GM23338 (cell line): ENCODE measurements at regions not wholly inside any gene's neighbourhood (a gene's known extent, or its start where the extent isn't known, plus 50 kb on each side); places are given as distances from the start of the nearest gene placed in this dataset.
"Not testable (repeated sequence)": the region's sequence is repeated elsewhere in the genome, so short reads cannot be mapped to it uniquely, and the experiment has no call there.

Source experiments
- ATAC-seq: fragments of 200-7000 bp; cut with Tn5 transposase; 3 replicates; pipeline ENCODE4 v1.9.1; 2020
- DNase-seq: peaks from one replicate; pipeline ENCODE4 v3.0.0-alpha.2; 2015; ENCODE audit warnings: low spot score
- H2AFZ ChIP-seq: fragments of 200-600 bp; sonication (generic); 2 replicates; pipeline ENCODE4 v1.8.0; 2016; ENCODE audit warnings: antibody characterized with exemption, mild to moderate bottlenecking, moderate library complexity
- H3F3A ChIP-seq: fragments of 200-600 bp; sonication (generic); replicated peaks from 2 replicates; pipeline ENCODE4 v1.8.0; 2017; ENCODE audit warnings: antibody characterized with exemption, mixed run types, low read depth
- H3K27ac ChIP-seq: fragments of 200-600 bp; sonication (generic); 2 replicates; pipeline ENCODE4 v1.6.1; 2016; ENCODE audit warnings: low read depth
- H3K27me3 ChIP-seq: fragments of 200-600 bp; sonication (generic); 2 replicates; pipeline ENCODE4 v1.8.0; 2016; ENCODE audit warnings: mild to moderate bottlenecking, mixed run types, moderate library complexity; ENCODE audit not compliant: insufficient read depth
- H3K36me3 ChIP-seq: fragments of 200-600 bp; sonication (generic); 2 replicates; pipeline ENCODE4 v1.8.0; 2016; ENCODE audit warnings: mild to moderate bottlenecking; ENCODE audit not compliant: insufficient read depth
- H3K4me1 ChIP-seq: fragments of 200-600 bp; sonication (generic); 2 replicates; pipeline ENCODE4 v1.8.0; 2016; ENCODE audit warnings: mild to moderate bottlenecking, moderate library complexity; ENCODE audit not compliant: insufficient read depth
- H3K4me2 ChIP-seq: fragments of 200-600 bp; sonication (generic); 2 replicates; pipeline ENCODE4 v1.7.1; 2017; ENCODE audit warnings: mixed run types
- H3K4me3 ChIP-seq: fragments of 200-600 bp; sonication (generic); 2 replicates; pipeline ENCODE4 v1.6.1; 2016; ENCODE audit warnings: mixed run types
- H3K79me2 ChIP-seq: fragments of 200-600 bp; sonication (generic); replicated peaks from 2 replicates; pipeline ENCODE4 v1.8.0; 2017; ENCODE audit warnings: mild to moderate bottlenecking; ENCODE audit not compliant: insufficient read depth
- H3K9me2 ChIP-seq: fragments of 200-600 bp; sonication (generic); 2 replicates; pipeline ENCODE4 v1.8.0; 2017; ENCODE audit not compliant: insufficient read depth
- H4K20me1 ChIP-seq: fragments of 200-600 bp; sonication (generic); replicated peaks from 2 replicates; pipeline ENCODE4 v1.8.0; 2017; ENCODE audit warnings: mild to moderate bottlenecking; ENCODE audit not compliant: insufficient read depth
- H3K27ac Mint-ChIP-seq: 2 replicates; pipeline ENCODE4 v1.8.0; 2020; ENCODE audit warnings: inconsistent platforms, mild to moderate bottlenecking, moderate library complexity, mixed read lengths
- H3K27me3 Mint-ChIP-seq: 3 replicates; pipeline ENCODE4 v1.8.0; 2022; ENCODE audit warnings: low read depth, mild to moderate bottlenecking, moderate library complexity, mixed read lengths, inconsistent platforms; ENCODE audit not compliant: insufficient read depth, poor library complexity
- H3K36me3 Mint-ChIP-seq: 3 replicates; pipeline ENCODE4 v1.8.0; 2021; ENCODE audit warnings: low read depth, mild to moderate bottlenecking, inconsistent platforms, moderate library complexity, mixed read lengths
- H3K4me1 Mint-ChIP-seq: 3 replicates; pipeline ENCODE4 v1.8.0; 2020; ENCODE audit warnings: mild to moderate bottlenecking, inconsistent platforms, mixed read lengths
- H3K4me3 Mint-ChIP-seq: 3 replicates; pipeline ENCODE4 v1.8.0; 2021; ENCODE audit warnings: moderate library complexity, mild to moderate bottlenecking, inconsistent platforms, mixed read lengths
- H3K9me3 Mint-ChIP-seq: 3 replicates; pipeline ENCODE4 v1.8.0; 2020; ENCODE audit warnings: moderate library complexity, mild to moderate bottlenecking, inconsistent platforms, mixed read lengths
- CREB1 ChIP-seq: fragments of 250-450 bp; sonication (Bioruptor Pico); IDR thresholded peaks from 2 replicates; pipeline ENCODE4 v1.5.0; 2020; ENCODE audit warnings: low read depth, mild to moderate bottlenecking, moderate library complexity
- CTCF ChIP-seq, 2 experiments: fragments of 200-600 bp in 1 of 2; sonication (generic) in 1 of 2; conservative IDR thresholded peaks; 2 replicates each; pipeline versions ENCODE4 v1.5.1 to v1.6.1; 2016 to 2017; ENCODE audit warnings: antibody characterized with exemption in 2 of 2, low read depth in 2 of 2, mild to moderate bottlenecking in 2 of 2, moderate library complexity in 1 of 2
- EZH2 ChIP-seq: fragments of 200-600 bp; sonication (generic); IDR thresholded peaks from one replicate; pipeline ENCODE4 v1.8.0; 2017; ENCODE audit warnings: antibody characterized with exemption, mild to moderate bottlenecking, low read depth; ENCODE audit not compliant: unreplicated experiment
- JUNB ChIP-seq: IDR thresholded peaks from one replicate; pipeline ENCODE4 v1.6.1; 2016; ENCODE audit warnings: antibody characterized with exemption; ENCODE audit not compliant: unreplicated experiment
- NANOG ChIP-seq: IDR thresholded peaks from 2 replicates; pipeline ENCODE4 v1.6.1; 2016; ENCODE audit warnings: antibody characterized with exemption, borderline replicate concordance
- POLR2AphosphoS5 ChIP-seq: IDR thresholded peaks from 2 replicates; pipeline ENCODE4 v1.6.1; 2016; ENCODE audit warnings: antibody characterized with exemption, low read depth
- STAT1 ChIP-seq: IDR thresholded peaks from one replicate; pipeline ENCODE4 v1.6.1; 2016; ENCODE audit warnings: antibody characterized with exemption; ENCODE audit not compliant: unreplicated experiment
- ZNF114 ChIP-seq: fragments of 250-450 bp; sonication (Bioruptor Pico); IDR thresholded peaks from 2 replicates; pipeline ENCODE4 v1.5.0; 2020; ENCODE audit warnings: mild to moderate bottlenecking, moderate library complexity
- TF ChIP-seq, protein P1 (sequence below): IDR thresholded peaks from 2 replicates; pipeline ENCODE4 v1.6.1; 2016; ENCODE audit warnings: antibody characterized with exemption

- DNase-seq (no peak), ATAC-seq (no peak)
- no peak overlapping the region for H3K4me2 ChIP-seq
- no peak overlapping the region for H3K27ac ChIP-seq
- no peak overlapping the region for H3K4me3 ChIP-seq
- H3K27me3 Mint-ChIP-seq = peaks cover 6% of the 10 kb centered on the region
- H3K36me3 ChIP-seq = no peaks in the 10 kb centered on the region
- no peaks in the 10 kb centered on the region for H4K20me1 ChIP-seq
- H3K4me3 Mint-ChIP-seq = no peak overlapping the region
- peaks cover 5% of the 10 kb centered on the region; the same call in 1 of the 3 replicates for H3K36me3 Mint-ChIP-seq
- H3K4me1 ChIP-seq = no peaks in the 10 kb centered on the region; the same call in 1 of the 2 replicates
- 0 out of 2 replicates have a peak overlapping the region, but pooled peaks have one; percentile 19 for H2AFZ ChIP-seq
- H3K9me3 Mint-ChIP-seq = peaks cover 9% of the 10 kb centered on the region; the same call in 2 of the 3 replicates
- no peaks in the 10 kb centered on the region for H3K79me2 ChIP-seq
- TF ChIP-seq, protein P1, sequence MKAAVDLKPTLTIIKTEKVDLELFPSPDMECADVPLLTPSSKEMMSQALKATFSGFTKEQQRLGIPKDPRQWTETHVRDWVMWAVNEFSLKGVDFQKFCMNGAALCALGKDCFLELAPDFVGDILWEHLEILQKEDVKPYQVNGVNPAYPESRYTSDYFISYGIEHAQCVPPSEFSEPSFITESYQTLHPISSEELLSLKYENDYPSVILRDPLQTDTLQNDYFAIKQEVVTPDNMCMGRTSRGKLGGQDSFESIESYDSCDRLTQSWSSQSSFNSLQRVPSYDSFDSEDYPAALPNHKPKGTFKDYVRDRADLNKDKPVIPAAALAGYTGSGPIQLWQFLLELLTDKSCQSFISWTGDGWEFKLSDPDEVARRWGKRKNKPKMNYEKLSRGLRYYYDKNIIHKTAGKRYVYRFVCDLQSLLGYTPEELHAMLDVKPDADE = no peak
- no peak for TF ChIP-seq ZNF114 (CRISPR knock-in tag)
- TF ChIP-seq NANOG = no peak
- TF ChIP-seq JUNB = no peak
- TF ChIP-seq CREB1 (CRISPR knock-in tag) = no peak
- no peak overlapping the region for H3K27ac Mint-ChIP-seq
- H3K4me1 Mint-ChIP-seq = peaks cover 5% of the 10 kb centered on the region
- no peaks in the 10 kb centered on the region for H3K9me2 ChIP-seq
- H3F3A ChIP-seq = no peaks in the 10 kb centered on the region
- H3K27me3 ChIP-seq = no peaks in the 10 kb centered on the region
These were observed 198.1 kb upstream of the ATP10A start for GRCh38 chr15:26061248-26061647.

GRCh38 chr15:26056766-26057165 lies 193.6 kb upstream of the ATP10A start:
- not testable (repeated sequence) for DNase-seq, H2AFZ ChIP-seq, H3K4me3 ChIP-seq, H3K27ac Mint-ChIP-seq, H3K4me3 Mint-ChIP-seq, H3K4me2 ChIP-seq, H3K27ac ChIP-seq, H3K9me3 Mint-ChIP-seq, H3K79me2 ChIP-seq, H4K20me1 ChIP-seq, H3K4me1 ChIP-seq, H3K9me2 ChIP-seq, H3K36me3 ChIP-seq, ATAC-seq, H3K4me1 Mint-ChIP-seq, H3F3A ChIP-seq, H3K27me3 ChIP-seq, H3K27me3 Mint-ChIP-seq, H3K36me3 Mint-ChIP-seq

DNA sequence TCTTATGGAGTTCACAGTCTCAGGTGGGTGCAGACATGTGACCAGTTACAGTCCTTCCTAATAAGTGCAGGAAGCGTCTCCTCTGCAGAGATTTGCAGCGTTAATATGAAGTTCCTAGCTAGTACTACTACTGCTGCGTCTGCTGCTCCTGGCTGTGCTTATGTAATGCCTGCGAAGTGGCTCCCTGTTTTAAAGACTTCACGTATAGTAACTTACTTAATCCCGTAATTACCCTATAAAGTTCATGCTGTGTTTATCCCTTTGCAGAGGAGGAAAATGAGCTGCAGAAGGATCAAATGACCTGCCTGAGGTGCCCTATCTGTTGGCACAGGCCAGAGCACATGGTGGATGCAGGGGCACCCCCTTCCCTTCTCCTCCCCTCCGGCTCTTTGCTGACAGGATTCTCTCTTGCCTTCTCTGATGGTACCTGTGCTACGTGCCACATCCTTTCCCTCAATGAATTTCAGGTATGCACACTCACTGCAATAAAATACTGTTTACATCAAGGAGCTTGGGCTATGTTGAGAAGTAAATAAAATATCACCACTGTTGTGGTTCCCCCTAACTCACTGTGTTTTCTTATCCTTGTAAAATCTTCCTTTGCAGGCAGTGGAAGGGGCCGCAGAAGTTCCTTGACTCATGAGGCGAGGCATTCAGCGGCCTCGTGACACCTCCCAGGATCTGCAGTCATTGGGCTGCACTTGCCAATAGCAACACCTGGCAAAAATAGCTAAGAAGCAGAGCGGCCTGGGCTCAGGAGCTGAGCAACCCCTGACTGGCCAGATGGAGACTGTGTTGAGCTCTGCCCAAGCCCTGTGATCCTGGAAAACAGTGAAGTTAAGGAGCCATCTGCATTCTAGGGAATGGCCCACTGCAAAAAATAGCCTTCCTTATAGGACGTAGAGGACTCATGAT lies 188.9 kb upstream of the ATP10A start:
- H3K27me3 ChIP-seq = no peaks in the 10 kb centered on the region
- Mint-ChIP-seq H3K27me3 (no peaks in the 10 kb centered on the region), H3K36me3 (no peaks in the 10 kb centered on the region), H3K4me1 (peaks cover 3% of the 10 kb centered on the region; the same call in 2 of the 3 replicates), H3K9me3 (no peaks in the 10 kb centered on the region; the same call in 2 of the 3 replicates), H3K4me3 (no peak overlapping the region), H3K27ac (no peak overlapping the region)
- no peaks in the 10 kb centered on the region for H4K20me1 ChIP-seq
- H3K79me2 ChIP-seq = no peaks in the 10 kb centered on the region
- H2AFZ ChIP-seq = peak overlapping the region; percentile 40
- H3K4me2 ChIP-seq = no peak overlapping the region
- H3K4me3 ChIP-seq = no peak overlapping the region
- H3K4me1 ChIP-seq = no peaks in the 10 kb centered on the region
- peak; percentile 28; the same call in 1 of the 3 replicates for ATAC-seq
- H3K27ac ChIP-seq = no peak overlapping the region
- H3F3A ChIP-seq = no peaks in the 10 kb centered on the region
- 0 out of 2 replicates have a peak, but pooled peaks cover 4% of the 10 kb centered on the region for H3K9me2 ChIP-seq
- H3K36me3 ChIP-seq = no peaks in the 10 kb centered on the region; the same call in 1 of the 2 replicates
- DNase-seq = no peak
- no peak for TF ChIP-seq POLR2AphosphoS5
- no peak for TF ChIP-seq CREB1 (CRISPR knock-in tag)
- no peak for TF ChIP-seq EZH2
- TF ChIP-seq STAT1 = no peak
- TF ChIP-seq CTCF (conservative IDR thresholded peaks at IDR 0.05; ENCODE audit: low read depth in 2 of 2) = no peak
- TF ChIP-seq NANOG = no peak
- TF ChIP-seq, protein P1 = no peak
